ENCODE measurements at regions not wholly inside any gene's neighbourhood (a gene's known extent, or its start where the extent isn't known, plus 50 kb on each side); places are given as distances from the start of the nearest gene placed in this dataset.

- DNase-seq (ENCODE audit: low read depth in 2 of 2): no peak
Observed at GRCh38 chr1:184272175-184272866, 114.5 kb upstream of the C1orf21 start.

- DNase-seq (ENCODE audit: low read depth in 2 of 2): no peak
Observed at GRCh38 chr1:184276416-184276815, 110.4 kb upstream of the C1orf21 start.

GRCh38 chr1:184279911-184280458, 106.8 kb upstream of the C1orf21 start:
- no peak for DNase-seq (ENCODE audit: low read depth in 2 of 2)

- no peak for DNase-seq (ENCODE audit: low read depth in 2 of 2)
Observed at GRCh38 chr1:184283999-184284398, 102.8 kb upstream of the C1orf21 start.

- no peak for DNase-seq (ENCODE audit: low read depth in 2 of 2)
Observed at GRCh38 chr1:184284900-184285299, 101.9 kb upstream of the C1orf21 start.

- no peak for DNase-seq (ENCODE audit: low read depth in 2 of 2)
Observed at GRCh38 chr1:184285401-184286087, 101.3 kb upstream of the C1orf21 start.

GRCh38 chr1:184287001-184287400, 99.8 kb upstream of the C1orf21 start:
- DNase-seq (ENCODE audit: low read depth in 2 of 2): no peak

- no peak for DNase-seq (ENCODE audit: low read depth in 2 of 2)
Observed at GRCh38 chr1:184289825-184290550, 96.8 kb upstream of the C1orf21 start.

GRCh38 chr1:184291701-184292100, 95.1 kb upstream of the C1orf21 start:
- no peak for DNase-seq (ENCODE audit: low read depth in 2 of 2)

GRCh38 chr1:184292101-184292500, 94.7 kb upstream of the C1orf21 start:
- DNase-seq (ENCODE audit: low read depth in 2 of 2): no peak

- DNase-seq (ENCODE audit: low read depth in 2 of 2): no peak
Observed at GRCh38 chr1:184294101-184294500, 92.7 kb upstream of the C1orf21 start.

GRCh38 chr1:184296466-184297243, 90.2 kb upstream of the C1orf21 start:
- no peak for DNase-seq (ENCODE audit: low read depth in 2 of 2)

- no peak for DNase-seq (ENCODE audit: low read depth in 2 of 2)
Observed at GRCh38 chr1:184297244-184297750, 89.5 kb upstream of the C1orf21 start.

- no peak for DNase-seq (ENCODE audit: low read depth in 2 of 2)
Observed at GRCh38 chr1:184298440-184299405, 88.1 kb upstream of the C1orf21 start.

GRCh38 chr1:184299406-184299790, 87.4 kb upstream of the C1orf21 start:
- DNase-seq (ENCODE audit: low read depth in 2 of 2): no peak

- DNase-seq (ENCODE audit: low read depth in 2 of 2): no peak
Observed at GRCh38 chr1:184299796-184300195, 87.0 kb upstream of the C1orf21 start.

GRCh38 chr1:184300446-184300845, 86.4 kb upstream of the C1orf21 start:
- no peak for DNase-seq (ENCODE audit: low read depth in 2 of 2)

- DNase-seq (ENCODE audit: low read depth in 2 of 2): no peak
Observed at GRCh38 chr1:184301227-184301626, 85.6 kb upstream of the C1orf21 start.

- DNase-seq (ENCODE audit: low read depth in 2 of 2): no peak
Observed at GRCh38 chr1:184302346-184302745, 84.5 kb upstream of the C1orf21 start.

GRCh38 chr1:184310157-184310819, 76.5 kb upstream of the C1orf21 start:
- no peak for DNase-seq (ENCODE audit: low read depth in 2 of 2)
